ENCODE measurements at regions not wholly inside any gene's neighbourhood (a gene's known extent, or its start where the extent isn't known, plus 50 kb on each side); places are given as distances from the start of the nearest gene placed in this dataset.

DNA sequence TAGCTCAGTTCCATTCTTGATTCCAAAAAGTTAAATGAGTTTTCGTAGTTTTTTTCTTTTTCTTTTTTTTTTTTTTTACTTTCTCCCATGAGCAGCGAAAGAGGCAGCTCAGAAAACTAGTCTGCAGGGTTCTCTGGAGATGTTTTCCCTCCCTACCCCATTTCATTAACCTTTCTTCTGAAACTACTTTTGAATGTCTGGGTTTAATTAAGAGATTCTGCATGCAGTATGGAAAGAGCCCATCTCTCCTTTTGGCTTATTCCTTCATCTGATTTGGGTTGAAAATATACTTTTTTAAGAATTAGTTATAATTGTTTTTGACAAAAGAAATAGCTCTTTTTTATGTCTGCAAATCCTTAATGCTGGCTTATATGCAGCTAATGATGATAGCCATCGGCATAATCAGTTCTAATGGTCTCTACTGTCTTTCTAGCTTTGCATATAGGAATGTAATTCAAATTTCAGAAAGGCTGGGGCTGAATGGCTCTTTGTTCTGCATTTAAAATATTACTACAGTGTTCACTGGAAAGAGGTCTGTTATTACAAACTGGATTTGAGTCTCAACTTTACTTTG lies 265.3 kb downstream of the FAT3 start:
- Histone ChIP-seq H3K9ac (replicated peaks in 1 of 4; ENCODE audit: extremely low read depth in 1 of 4, low read depth in 3 of 4, low read length in 3 of 4) (no peak overlapping the region), H3K27ac (ENCODE audit: low read depth, low read length) (no peak overlapping the region), H2BK20ac (ENCODE audit: low read length) (no peak overlapping the region), H3K23me2 (ENCODE audit: low read depth, low read length) (no peaks in the 10 kb centered on the region), H4K20me1 (replicated peaks in 1 of 2; ENCODE audit: control insufficient read depth in 1 of 2, insufficient read depth in 2 of 2, low read length in 2 of 2) (no peaks in the 10 kb centered on the region), H3K4me2 (ENCODE audit: insufficient read depth in 1 of 2, low read depth in 2 of 2, low read length in 2 of 2) (no peak overlapping the region), H4K91ac (replicated peaks; ENCODE audit: insufficient read length, low read length) (no peak overlapping the region), H4K5ac (ENCODE audit: insufficient read length, low read depth, low read length) (no peak overlapping the region), H2BK5ac (ENCODE audit: low read depth, low read length) (no peak overlapping the region), H3K4me1 (replicated peaks in 1 of 4; ENCODE audit: control insufficient read depth in 3 of 4, insufficient read depth in 4 of 4, low read length in 3 of 4) (no peaks in the 10 kb centered on the region; a peak in 1 of 7 replicates), H3K4me3 (ENCODE audit: extremely low read depth in 1 of 4, insufficient read depth in 2 of 4, low read depth in 3 of 4, low read length in 4 of 4) (no peak overlapping the region), H3K4ac (replicated peaks; ENCODE audit: insufficient read length, low read depth, low read length) (no peak overlapping the region), H4K8ac (ENCODE audit: extremely low read depth, insufficient read depth, low read length) (no peak overlapping the region), H3K79me1 (ENCODE audit: low read depth, low read length) (no peaks in the 10 kb centered on the region), H3K56ac (replicated peaks; ENCODE audit: insufficient read length, low read depth, low read length) (no peak overlapping the region), H2BK12ac (ENCODE audit: low read depth, low read length) (no peak overlapping the region), H3K23ac (ENCODE audit: insufficient read length) (no peak overlapping the region), H3K36me3 (ENCODE audit: control insufficient read depth in 2 of 4, insufficient read depth in 4 of 4, low read length in 3 of 4) (no peaks in the 10 kb centered on the region), H3K18ac (ENCODE audit: extremely low read depth, low read length) (no peak overlapping the region), H2AK5ac (ENCODE audit: low read depth, low read length) (no peak overlapping the region), H2BK120ac (replicated peaks; ENCODE audit: low read depth, low read length) (no peak overlapping the region), H2BK15ac (ENCODE audit: low read length) (no peak overlapping the region), H2AFZ (ENCODE audit: low read length) (no peak overlapping the region), H3K14ac (ENCODE audit: insufficient read length) (no peak overlapping the region), H3K79me2 (ENCODE audit: control insufficient read depth in 1 of 2, insufficient read depth in 2 of 2, low read length in 2 of 2) (no peaks in the 10 kb centered on the region), H3K27me3 (replicated peaks in 1 of 4; ENCODE audit: control insufficient read depth in 3 of 4, extremely low read depth in 1 of 4, insufficient read depth in 3 of 4, low read length in 3 of 4) (no peaks in the 10 kb centered on the region; a peak in 1 of 7 replicates), H3K9me3 (ENCODE audit: insufficient read depth in 2 of 2, low read depth in 1 of 2, low read length in 1 of 2) (no peaks in the 10 kb centered on the region)
- DNase-seq (ENCODE audit: low read depth in 1 of 2, low spot score in 2 of 2) = no peak
- no peak for FAIRE-seq
- TF ChIP-seq ASH2L (IDR thresholded peaks at IDR 0.05; ENCODE audit: low read length) (no peak), BACH1 (IDR thresholded peaks at IDR 0.05; ENCODE audit: low read length) (no peak), SIRT6 (IDR thresholded peaks at IDR 0.05; ENCODE audit: low read length) (no peak), FOSL1 (IDR thresholded peaks at IDR 0.05; ENCODE audit: insufficient read depth, low read depth, low read length) (no peak), SRF (IDR thresholded peaks at IDR 0.05; ENCODE audit: low read depth, low read length) (no peak)
- ChIA-PET POLR2A (ENCODE audit: partially characterized antibody) (no interaction called here), CTCF (ENCODE audit: partially characterized antibody) (interaction anchor here (0.6 to 2.7 kb wide), 5 partner anchors 18 to 163 kb away, joined by 3 to 13 read pairs (median 3); no protein-coding TSS in a partner anchor)
- WGBS, 2 experiments (ENCODE audit: extremely low coverage in 1 of 2, insufficient coverage in 1 of 2, insufficient read length in 1 of 2, insufficient replicate concordance in 2 of 2, low coverage in 1 of 2, low lambda C conversion rate in 2 of 2, missing lambda C conversion rate in 1 of 2) = 93% methylated on average over 2 of the region's 3 CpGs; no CpG with 5 or more reads in 1 of the 2 experiments
